B cell (primary cell): ENCODE measurements at regions not wholly inside any gene's neighbourhood (a gene's known extent, or its start where the extent isn't known, plus 50 kb on each side); places are given as distances from the start of the nearest gene placed in this dataset.

ENCODE experiments used
- ATAC-seq: fragments of 200-7000 bp; cut with Tn5 transposase; one replicate; pipeline ENCODE4 v1.10.0; 2021; ENCODE audit warnings: low read depth, mild to moderate bottlenecking, moderate number of reproducible peaks, moderate library complexity
- CTCF ChIA-PET: fragments of 350-600 bp; sonication (Branson Sonifier 250); formaldehyde crosslinking; loops from one replicate; lab custom pipeline; 2021; ENCODE audit warnings: antibody characterized with exemption, inconsistent platforms; lab: Charles Lee
- POLR2A ChIA-PET: fragments of 350-600 bp; sonication (Branson Sonifier 250); formaldehyde crosslinking; loops from one replicate; lab custom pipeline; 2021; ENCODE audit warnings: antibody characterized with exemption; lab: Charles Lee
- DNase-seq: peaks from one replicate; pipeline ENCODE4 v3.0.0; 2013
- H2AFZ ChIP-seq: 2 replicates; pipeline ENCODE4 v1.6.1; 2012; ENCODE audit warnings: mild to moderate bottlenecking, low read depth, low read length; ENCODE audit not compliant: insufficient read depth, poor library complexity, severe bottlenecking
- H3K27ac ChIP-seq, 2 donors: 1 replicate in 1 of 2; 2 replicates in 1 of 2; pipeline ENCODE4 v1.5.1; 2012 to 2013; ENCODE audit warnings: low read length in 2 of 2, mild to moderate bottlenecking in 2 of 2, moderate library complexity in 1 of 2
- H3K27me3 ChIP-seq, 4 experiments: fragments of 200-600 bp in 1 of 4; sonication (generic) in 1 of 4; replicated peaks in 1 of 4; 1 replicate in 2 of 4; 2 replicates in 2 of 4; pipeline versions ENCODE4 v1.6.1 to v1.7.0; 2013 to 2016; ENCODE audit warnings: low read length in 3 of 4, mild to moderate bottlenecking in 2 of 4, mixed read lengths in 1 of 4, moderate library complexity in 1 of 4; ENCODE audit not compliant: insufficient read depth in 4 of 4, control insufficient read depth in 3 of 4; ENCODE audit errors: control extremely low read depth in 1 of 4
- H3K36me3 ChIP-seq, 2 experiments: replicated peaks in 1 of 2; 1 replicate in 1 of 2; 2 replicates in 1 of 2; pipeline versions ENCODE4 v1.6.1 to v1.7.1; 2013; ENCODE audit warnings: low read length in 1 of 2; ENCODE audit not compliant: insufficient read depth in 2 of 2, control insufficient read depth in 1 of 2; ENCODE audit errors: control extremely low read depth in 1 of 2, extremely low read depth in 1 of 2
- H3K4me1 ChIP-seq, 2 donors: fragments of 200-600 bp in 1 of 2; sonication (generic) in 1 of 2; 1 replicate in 1 of 2; 2 replicates in 1 of 2; pipeline versions ENCODE4 v1.5.1 to v1.6.1; 2013 to 2017; ENCODE audit warnings: low read length in 2 of 2; ENCODE audit not compliant: control insufficient read depth in 2 of 2, insufficient read depth in 2 of 2
- H3K4me2 ChIP-seq: replicated peaks from 2 replicates; pipeline ENCODE3; 2012; ENCODE audit warnings: mild to moderate bottlenecking, low read depth, low read length; ENCODE audit not compliant: poor library complexity, severe bottlenecking
- H3K4me3 ChIP-seq, 5 experiments: fragments of 200-600 bp in 1 of 5; sonication (generic) in 1 of 5; 1 replicate in 3 of 5; 2 replicates in 2 of 5; pipeline versions ENCODE4 v1.5.1 to v1.7.0; 2011 to 2016; ENCODE audit warnings: low read length in 4 of 5, mild to moderate bottlenecking in 4 of 5, low read depth in 2 of 5, control low read depth in 1 of 5, moderate library complexity in 1 of 5; ENCODE audit not compliant: insufficient read depth in 1 of 5; ENCODE audit errors: control extremely low read depth in 1 of 5, extremely low read depth in 1 of 5
- H3K79me2 ChIP-seq: fragments of 200-600 bp; sonication (generic); one replicate; pipeline ENCODE4 v1.6.0; 2016; ENCODE audit warnings: low read length; ENCODE audit not compliant: control insufficient read depth, insufficient read depth
- H3K9ac ChIP-seq: fragments of 200-600 bp; sonication (generic); 2 replicates; pipeline ENCODE4 v1.6.1; 2017; ENCODE audit warnings: mild to moderate bottlenecking, low read length, moderate library complexity
- H3K9me3 ChIP-seq, 3 donors: one replicate each; pipeline versions ENCODE4 v1.6.1 to v1.7.1; 2013; ENCODE audit warnings: low read length in 2 of 3; ENCODE audit not compliant: control insufficient read depth in 2 of 3, insufficient read depth in 1 of 3; ENCODE audit errors: control extremely low read depth in 1 of 3
- H4K20me1 ChIP-seq: 2 replicates; pipeline ENCODE4 v1.6.0; 2012; ENCODE audit warnings: mild to moderate bottlenecking, low read length; ENCODE audit not compliant: insufficient read depth, control insufficient read depth, poor library complexity, severe bottlenecking
- H3K27ac Mint-ChIP-seq: one replicate; pipeline ENCODE4 v1.8.0; 2021; ENCODE audit warnings: mixed read lengths
- H3K27me3 Mint-ChIP-seq: one replicate; pipeline ENCODE4 v1.8.0; 2021; ENCODE audit warnings: mixed read lengths
- H3K4me1 Mint-ChIP-seq: one replicate; pipeline ENCODE4 v1.8.0; 2021; ENCODE audit warnings: mixed read lengths
- H3K4me3 Mint-ChIP-seq: one replicate; pipeline ENCODE4 v1.8.0; 2021; ENCODE audit warnings: mixed read lengths
- H3K9me3 Mint-ChIP-seq: one replicate; pipeline ENCODE4 v1.8.0; 2022; ENCODE audit warnings: mixed read lengths; ENCODE audit not compliant: insufficient read depth
- EZH2 ChIP-seq: IDR thresholded peaks from 2 replicates; pipeline ENCODE4 v1.6.1; 2012; ENCODE audit warnings: borderline replicate concordance, low read depth, mild to moderate bottlenecking, moderate library complexity, low read length; ENCODE audit not compliant: insufficient read depth, poor library complexity, severe bottlenecking
- WGBS: methylation state at CpG from one replicate; pipeline ENCODE4 v1.1.5; 2013; ENCODE audit warnings: missing lambda C conversion rate; ENCODE audit not compliant: insufficient coverage; 5-methylcytosine and 5-hydroxymethylcytosine counted together
- intact Hi-C: fragments of 100-400 bp; cut with micrococcal nuclease; formaldehyde crosslinking; loops from one replicate; pipeline ENCODE4 v1.10.0; 2022
- TF ChIP-seq, protein P1 (sequence below): fragments of 200-600 bp; IDR thresholded peaks from one replicate; pipeline ENCODE4 v1.8.0; 2022; ENCODE audit warnings: antibody characterized with exemption, mild to moderate bottlenecking

DNA sequence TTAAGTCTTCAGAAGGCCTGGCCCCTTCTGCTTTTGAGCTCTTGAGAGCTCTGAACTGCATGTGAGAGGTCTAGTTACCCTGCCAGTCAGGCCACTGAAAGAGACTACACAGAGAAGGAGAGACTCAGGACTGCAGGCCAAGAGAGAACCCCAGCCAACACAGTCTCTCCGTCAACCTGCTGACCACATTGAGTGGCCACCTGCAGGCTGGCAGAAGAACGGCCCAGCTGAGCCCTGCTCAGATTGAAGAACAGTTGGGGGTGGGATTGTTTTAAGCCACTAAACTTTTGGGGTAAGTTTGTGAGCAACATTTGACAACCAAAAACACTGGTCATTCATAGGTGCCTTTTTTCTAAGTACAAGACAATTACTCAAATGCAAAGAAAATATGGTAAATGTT, 273.5 kb upstream of the CCDC54 start:
- H3K27me3 ChIP-seq: no peaks in the 10 kb centered on the region
- H4K20me1 ChIP-seq: no peaks in the 10 kb centered on the region
- no peaks in the 10 kb centered on the region for H3K4me1 Mint-ChIP-seq
- no peak overlapping the region for H3K4me2 ChIP-seq
- H3K9me3 ChIP-seq: no peaks in the 10 kb centered on the region
- H3K27ac ChIP-seq: no peak overlapping the region
- POLR2A ChIA-PET: no interaction called here
- H3K79me2 ChIP-seq: no peaks in the 10 kb centered on the region
- no peaks in the 10 kb centered on the region for H3K4me1 ChIP-seq
- H3K4me3 ChIP-seq: no peak overlapping the region
- no peak for ATAC-seq
- no peak overlapping the region for H3K4me3 Mint-ChIP-seq
- no peak overlapping the region for H3K9ac ChIP-seq
- TF ChIP-seq EZH2: no peak
- TF ChIP-seq, protein P1, sequence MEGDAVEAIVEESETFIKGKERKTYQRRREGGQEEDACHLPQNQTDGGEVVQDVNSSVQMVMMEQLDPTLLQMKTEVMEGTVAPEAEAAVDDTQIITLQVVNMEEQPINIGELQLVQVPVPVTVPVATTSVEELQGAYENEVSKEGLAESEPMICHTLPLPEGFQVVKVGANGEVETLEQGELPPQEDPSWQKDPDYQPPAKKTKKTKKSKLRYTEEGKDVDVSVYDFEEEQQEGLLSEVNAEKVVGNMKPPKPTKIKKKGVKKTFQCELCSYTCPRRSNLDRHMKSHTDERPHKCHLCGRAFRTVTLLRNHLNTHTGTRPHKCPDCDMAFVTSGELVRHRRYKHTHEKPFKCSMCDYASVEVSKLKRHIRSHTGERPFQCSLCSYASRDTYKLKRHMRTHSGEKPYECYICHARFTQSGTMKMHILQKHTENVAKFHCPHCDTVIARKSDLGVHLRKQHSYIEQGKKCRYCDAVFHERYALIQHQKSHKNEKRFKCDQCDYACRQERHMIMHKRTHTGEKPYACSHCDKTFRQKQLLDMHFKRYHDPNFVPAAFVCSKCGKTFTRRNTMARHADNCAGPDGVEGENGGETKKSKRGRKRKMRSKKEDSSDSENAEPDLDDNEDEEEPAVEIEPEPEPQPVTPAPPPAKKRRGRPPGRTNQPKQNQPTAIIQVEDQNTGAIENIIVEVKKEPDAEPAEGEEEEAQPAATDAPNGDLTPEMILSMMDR: no peak
- no peak overlapping the region for H2AFZ ChIP-seq
- no peak overlapping the region for H3K27ac Mint-ChIP-seq
- H3K27me3 Mint-ChIP-seq: peaks cover 2% of the 10 kb centered on the region
- DNase-seq: no peak
- no peaks in the 10 kb centered on the region for H3K36me3 ChIP-seq
- intact Hi-C loops: no loop called here
- CTCF ChIA-PET: no interaction called here
- no peaks in the 10 kb centered on the region for H3K9me3 Mint-ChIP-seq
- WGBS: no CpG with 5 or more reads among the region's 2 CpGs

- Histone ChIP-seq H2AFZ (no peak overlapping the region), H3K4me2 (no peak overlapping the region), H3K79me2 (no peaks in the 10 kb centered on the region), H4K20me1 (no peaks in the 10 kb centered on the region), H3K9me3 (no peaks in the 10 kb centered on the region), H3K9ac (no peak overlapping the region), H3K4me1 (no peaks in the 10 kb centered on the region), H3K27ac (no peak overlapping the region), H3K27me3 (no peaks in the 10 kb centered on the region), H3K4me3 (no peak overlapping the region), H3K36me3 (no peaks in the 10 kb centered on the region)
- ATAC-seq (no peak), DNase-seq (no peak)
- no peaks in the 10 kb centered on the region for H3K9me3 Mint-ChIP-seq
- H3K27ac Mint-ChIP-seq: no peak overlapping the region
- H3K27me3 Mint-ChIP-seq: peaks cover 2% of the 10 kb centered on the region
- no peak overlapping the region for H3K4me3 Mint-ChIP-seq
- no peaks in the 10 kb centered on the region for H3K4me1 Mint-ChIP-seq
- 96% methylated on average over 7 of the region's 7 CpGs for WGBS
- intact Hi-C loops: no loop called here
- ChIA-PET CTCF (no interaction called here), POLR2A (no interaction called here)
- TF ChIP-seq EZH2: no peak
- TF ChIP-seq, protein P1: no peak
These were observed 270.9 kb upstream of the CCDC54 start for GRCh38 chr3:107106316-107106715.
